ENCODE measurements at regions not wholly inside any gene's neighbourhood (a gene's known extent, or its start where the extent isn't known, plus 50 kb on each side); places are given as distances from the start of the nearest gene placed in this dataset.
"Not testable (repeated sequence)": the region's sequence is repeated elsewhere in the genome, so short reads cannot be mapped to it uniquely, and the experiment has no call there.

DNA sequence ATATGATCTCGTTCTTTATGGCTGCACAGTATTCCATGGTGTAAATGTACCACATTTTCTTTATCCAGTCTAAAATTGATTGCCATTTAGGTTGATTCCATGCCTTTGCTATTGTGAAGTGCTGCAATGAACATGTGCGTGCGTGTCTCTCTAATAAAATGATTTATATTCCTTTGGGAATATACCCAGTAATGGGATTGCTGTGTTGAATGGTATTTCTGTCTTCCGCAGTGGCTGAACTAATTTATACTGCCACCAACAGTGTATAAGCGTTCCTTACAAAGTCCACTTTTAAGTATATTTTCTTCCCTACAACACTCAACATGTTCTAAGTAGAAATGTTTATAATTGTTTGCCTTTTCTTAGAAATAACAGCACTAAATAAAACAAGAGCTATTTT, 521.9 kb downstream of the DTWD2 start:
- 38% methylated on average over 5 of the region's 5 CpGs for WGBS (ENCODE audit: insufficient coverage, insufficient replicate concordance, low lambda C conversion rate, missing lambda C conversion rate)

DNA sequence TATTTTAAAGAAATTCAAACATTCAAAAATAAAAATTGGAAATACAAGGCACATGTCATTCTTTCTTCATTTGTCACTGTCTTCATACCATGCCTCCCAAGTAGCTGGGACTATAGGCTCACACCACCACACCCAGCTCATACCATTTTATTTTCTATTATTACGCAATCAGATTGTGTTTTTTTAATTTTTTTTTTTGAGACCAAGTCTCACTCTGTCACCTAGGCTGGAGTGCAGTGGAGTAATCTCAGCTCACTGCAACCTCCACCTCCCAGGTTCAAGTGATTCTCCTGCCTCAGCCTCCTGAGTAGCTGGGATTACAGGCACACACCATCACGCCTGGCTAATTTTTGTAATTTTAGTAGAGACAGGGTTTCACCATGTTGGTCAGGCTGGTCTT, 526.1 kb downstream of the DTWD2 start:
- H2AFZ ChIP-seq (ENCODE audit: control insufficient read depth, low read depth, low read length); POLR2A ChIA-PET; H4K20me1 ChIP-seq (ENCODE audit: control insufficient read depth, insufficient read depth); H3K9ac ChIP-seq (ENCODE audit: control insufficient read depth, insufficient read depth, low read length); H3K4me2 ChIP-seq (ENCODE audit: control insufficient read depth, insufficient read depth); DNase-seq (ENCODE audit: low read depth, low spot score); ATAC-seq; H3K9me3 ChIP-seq (replicated peaks; ENCODE audit: control insufficient read depth, insufficient read depth, low read length); H3K27me3 ChIP-seq (replicated peaks in 1 of 2; ENCODE audit: control insufficient read depth in 2 of 2, insufficient read depth in 2 of 2, low read length in 1 of 2); H3K4me1 ChIP-seq (ENCODE audit: control insufficient read depth, insufficient read depth, low read length); H3K27ac ChIP-seq (ENCODE audit: control insufficient read depth, insufficient read depth); FAIRE-seq; BruUV-seq (replicated peaks); RAD21 ChIA-PET (ENCODE audit: unreplicated experiment); H3K4me3 ChIP-seq; H3K36me3 ChIP-seq (ENCODE audit: control insufficient read depth in 2 of 2, insufficient read depth in 2 of 2, low read length in 1 of 2); CTCF ChIA-PET; intact Hi-C loops (cut with micrococcal nuclease; ENCODE audit: unreplicated experiment); in situ Hi-C loops (cut with MboI); H3K79me2 ChIP-seq (ENCODE audit: control insufficient read depth, insufficient read depth, low read length): not testable (repeated sequence)
- WGBS (ENCODE audit: insufficient coverage, insufficient replicate concordance, low lambda C conversion rate, missing lambda C conversion rate) = 21% methylated on average over 2 of the region's 2 CpGs
- SMC1A ChIA-PET (ENCODE audit: uncharacterized antibody, unreplicated experiment) = interaction anchor here (0.6 kb wide), 1 partner anchor 14 kb away, joined by 3 read pairs; no protein-coding TSS in a partner anchor

More for the DNA sequence above, 521.9 kb downstream of the DTWD2 start:
- RAD21 ChIA-PET (ENCODE audit: unreplicated experiment) = no interaction called here
- ATAC-seq = no peak
- H3K4me2 ChIP-seq (ENCODE audit: control insufficient read depth, insufficient read depth) = no peak overlapping the region
- FAIRE-seq = no peak
- no peak overlapping the region for H3K4me3 ChIP-seq
- H3K36me3 ChIP-seq (ENCODE audit: control insufficient read depth in 2 of 2, insufficient read depth in 2 of 2, low read length in 1 of 2) = no peaks in the 10 kb centered on the region
- CTCF ChIA-PET = no interaction called here
- in situ Hi-C loops (cut with MboI) = no loop called here
- no peaks in the 10 kb centered on the region for H4K20me1 ChIP-seq (ENCODE audit: control insufficient read depth, insufficient read depth)
- intact Hi-C loops (cut with micrococcal nuclease; ENCODE audit: unreplicated experiment) = no loop called here
- H3K9me3 ChIP-seq (replicated peaks; ENCODE audit: control insufficient read depth, insufficient read depth, low read length) = no peaks in the 10 kb centered on the region
- no peak overlapping the region for H3K27ac ChIP-seq (ENCODE audit: control insufficient read depth, insufficient read depth)
- H3K9ac ChIP-seq (ENCODE audit: control insufficient read depth, insufficient read depth, low read length) = no peak overlapping the region
- no TSS peak for BruUV-seq (replicated peaks)
- H3K4me1 ChIP-seq (ENCODE audit: control insufficient read depth, insufficient read depth, low read length) = no peaks in the 10 kb centered on the region
- DNase-seq (ENCODE audit: low read depth, low spot score) = no peak
- no peaks in the 10 kb centered on the region for H3K79me2 ChIP-seq (ENCODE audit: control insufficient read depth, insufficient read depth, low read length)
- SMC1A ChIA-PET (ENCODE audit: uncharacterized antibody, unreplicated experiment) = no interaction called here
- H3K27me3 ChIP-seq (replicated peaks in 1 of 2; ENCODE audit: control insufficient read depth in 2 of 2, insufficient read depth in 2 of 2, low read length in 1 of 2) = no peaks in the 10 kb centered on the region
- POLR2A ChIA-PET = no interaction called here
- TF ChIP-seq CBX3 (IDR thresholded peaks at IDR 0.05; ENCODE audit: borderline replicate concordance, low read depth) = no peak
- no peak for TF ChIP-seq SP1 (IDR thresholded peaks at IDR 0.05; ENCODE audit: low read depth, low read length)
- no peak for TF ChIP-seq HDAC6 (IDR thresholded peaks at IDR 0.05; ENCODE audit: unreplicated experiment)
- TF ChIP-seq, protein P1, sequence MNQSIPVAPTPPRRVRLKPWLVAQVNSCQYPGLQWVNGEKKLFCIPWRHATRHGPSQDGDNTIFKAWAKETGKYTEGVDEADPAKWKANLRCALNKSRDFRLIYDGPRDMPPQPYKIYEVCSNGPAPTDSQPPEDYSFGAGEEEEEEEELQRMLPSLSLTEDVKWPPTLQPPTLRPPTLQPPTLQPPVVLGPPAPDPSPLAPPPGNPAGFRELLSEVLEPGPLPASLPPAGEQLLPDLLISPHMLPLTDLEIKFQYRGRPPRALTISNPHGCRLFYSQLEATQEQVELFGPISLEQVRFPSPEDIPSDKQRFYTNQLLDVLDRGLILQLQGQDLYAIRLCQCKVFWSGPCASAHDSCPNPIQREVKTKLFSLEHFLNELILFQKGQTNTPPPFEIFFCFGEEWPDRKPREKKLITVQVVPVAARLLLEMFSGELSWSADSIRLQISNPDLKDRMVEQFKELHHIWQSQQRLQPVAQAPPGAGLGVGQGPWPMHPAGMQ (IDR thresholded peaks at IDR 0.05; ENCODE audit: borderline replicate concordance) = no peak
- no peak for TF ChIP-seq ZNF217 (IDR thresholded peaks at IDR 0.05)
- no peak for TF ChIP-seq STAT1 (conservative IDR thresholded peaks at IDR 0.05)
- TF ChIP-seq, protein P2, sequence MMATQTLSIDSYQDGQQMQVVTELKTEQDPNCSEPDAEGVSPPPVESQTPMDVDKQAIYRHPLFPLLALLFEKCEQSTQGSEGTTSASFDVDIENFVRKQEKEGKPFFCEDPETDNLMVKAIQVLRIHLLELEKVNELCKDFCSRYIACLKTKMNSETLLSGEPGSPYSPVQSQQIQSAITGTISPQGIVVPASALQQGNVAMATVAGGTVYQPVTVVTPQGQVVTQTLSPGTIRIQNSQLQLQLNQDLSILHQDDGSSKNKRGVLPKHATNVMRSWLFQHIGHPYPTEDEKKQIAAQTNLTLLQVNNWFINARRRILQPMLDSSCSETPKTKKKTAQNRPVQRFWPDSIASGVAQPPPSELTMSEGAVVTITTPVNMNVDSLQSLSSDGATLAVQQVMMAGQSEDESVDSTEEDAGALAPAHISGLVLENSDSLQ (IDR thresholded peaks at IDR 0.05) = no peak
- TF ChIP-seq ESRRA (IDR thresholded peaks at IDR 0.05; ENCODE audit: low read length) = no peak
- TF ChIP-seq ZZZ3 (IDR thresholded peaks at IDR 0.05; ENCODE audit: control insufficient read depth, insufficient read length, low read depth) = no peak
- TF ChIP-seq EP300 (IDR thresholded peaks at IDR 0.05; ENCODE audit: borderline replicate concordance in 1 of 2, control insufficient read depth in 1 of 2, low read depth in 2 of 2, low read length in 2 of 2) = no peak
- TF ChIP-seq RB1 (IDR thresholded peaks at IDR 0.05; ENCODE audit: borderline replicate concordance) = no peak
- TF ChIP-seq HCFC1 (IDR thresholded peaks at IDR 0.05; ENCODE audit: low read length) = no peak
- no peak for TF ChIP-seq NBN (IDR thresholded peaks at IDR 0.05)
- H2AFZ ChIP-seq (ENCODE audit: control insufficient read depth, low read depth, low read length) = no peak overlapping the region

Data from GM12878 (cell line).